Stomach smooth muscle (tissue), 2 donors: ENCODE measurements at regions not wholly inside any gene's neighbourhood (a gene's known extent, or its start where the extent isn't known, plus 50 kb on each side); places are given as distances from the start of the nearest gene placed in this dataset.

ENCODE experiments used
- H3K27ac ChIP-seq: one replicate; pipeline ENCODE4 v1.7.0; 2013; ENCODE audit warnings: mild to moderate bottlenecking, low read length, inconsistent platforms
- H3K27me3 ChIP-seq, 2 donors: one replicate each; pipeline ENCODE4 v1.7.0; 2013; ENCODE audit warnings: low read length in 2 of 2; ENCODE audit not compliant: insufficient read depth in 2 of 2, control insufficient read depth in 1 of 2
- H3K36me3 ChIP-seq, 2 donors: one replicate each; pipeline ENCODE4 v1.7.0; 2013; ENCODE audit warnings: low read length in 2 of 2; ENCODE audit not compliant: control insufficient read depth in 2 of 2, insufficient read depth in 2 of 2
- H3K4me1 ChIP-seq: one replicate; pipeline ENCODE4 v1.7.0; 2013; ENCODE audit warnings: low read length; ENCODE audit not compliant: control insufficient read depth, insufficient read depth
- H3K4me3 ChIP-seq, 2 donors: one replicate each; pipeline ENCODE4 v1.7.0; 2013; ENCODE audit warnings: low read length in 2 of 2
- H3K9ac ChIP-seq, 2 donors: one replicate each; pipeline ENCODE4 v1.7.0; 2013; ENCODE audit warnings: low read length in 2 of 2, mild to moderate bottlenecking in 1 of 2
- H3K9me3 ChIP-seq, 2 donors: one replicate each; pipeline ENCODE4 v1.7.0; 2013; ENCODE audit warnings: low read length in 2 of 2; ENCODE audit not compliant: control insufficient read depth in 2 of 2
- donor health status: healthy.
- donor health status: Pancreatic carcinoma.

DNA sequence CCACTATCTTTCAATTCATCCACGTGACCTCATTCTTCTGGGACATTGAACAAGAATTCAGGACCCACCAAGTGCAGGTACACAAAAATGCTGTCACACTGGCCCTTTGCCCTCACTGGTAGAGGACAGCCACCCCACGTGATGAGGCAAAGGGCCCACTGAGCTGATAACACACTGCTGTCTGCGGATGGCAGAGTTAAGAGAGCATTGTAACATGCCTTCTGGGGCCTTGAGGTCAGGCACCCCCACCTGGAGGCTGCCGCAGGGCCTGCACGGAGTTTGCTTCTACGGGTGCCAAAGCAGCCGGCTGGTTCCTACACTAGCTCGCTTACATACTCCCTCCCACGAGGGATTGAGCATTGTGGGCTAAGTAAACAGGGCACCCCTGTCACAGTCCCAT lies 101.0 kb downstream of the LRIG3 start:
- Histone ChIP-seq H3K9ac (no peak overlapping the region), H3K27me3 (no peaks in the 10 kb centered on the region), H3K4me1 (no peaks in the 10 kb centered on the region), H3K27ac (no peak overlapping the region), H3K36me3 (no peaks in the 10 kb centered on the region), H3K4me3 (no peak overlapping the region), H3K9me3 (no peaks in the 10 kb centered on the region)

GRCh38 chr12:58819985-58820384 lies 100.3 kb downstream of the LRIG3 start:
- Histone ChIP-seq H3K27ac (no peak overlapping the region), H3K4me3 (no peak overlapping the region), H3K9ac (no peak overlapping the region), H3K27me3 (no peaks in the 10 kb centered on the region), H3K9me3 (no peaks in the 10 kb centered on the region), H3K4me1 (no peaks in the 10 kb centered on the region), H3K36me3 (no peaks in the 10 kb centered on the region)
